WTC11 (cell line): ENCODE measurements at regions not wholly inside any gene's neighbourhood (a gene's known extent, or its start where the extent isn't known, plus 50 kb on each side); places are given as distances from the start of the nearest gene placed in this dataset.

Experiments used
- ATF6 ChIP-seq: sonication (generic); formaldehyde crosslinking; IDR thresholded peaks from 2 replicates; pipeline ENCODE4 v1.8.1; 2023; ENCODE audit warnings: mild to moderate bottlenecking, missing genetic modification reagents
- CTCF ChIP-seq: fragments of 200-600 bp; IDR thresholded peaks from 2 replicates; pipeline ENCODE4 v1.8.0; 2022; ENCODE audit warnings: antibody characterized with exemption
- RELA ChIP-seq: sonication (generic); formaldehyde crosslinking; IDR thresholded peaks from 2 replicates; pipeline ENCODE4 v1.8.1; 2022; ENCODE audit warnings: missing genetic modification reagents, mild to moderate bottlenecking, borderline replicate concordance

- TF ChIP-seq RELA (CRISPR knock-in tag) = no peak
- TF ChIP-seq CTCF = no peak
- no peak for TF ChIP-seq ATF6 (CRISPR knock-in tag)
Observed at GRCh38 chr16:6548507-6548906, 784.1 kb upstream of the RBFOX1 start.
